22Rv1 (cell line): ENCODE measurements at regions not wholly inside any gene's neighbourhood (a gene's known extent, or its start where the extent isn't known, plus 50 kb on each side); places are given as distances from the start of the nearest gene placed in this dataset.

Experiments used
- ZFX ChIP-seq: fragments of 450-650 bp; IDR thresholded peaks from 2 replicates; pipeline ENCODE4 v1.6.1; 2017; ENCODE audit warnings: antibody characterized with exemption, borderline replicate concordance
- TF ChIP-seq, protein P1 (sequence below): fragments of 450-650 bp; IDR thresholded peaks from 2 replicates; pipeline ENCODE4 v1.5.1; 2017; ENCODE audit warnings: mild to moderate bottlenecking

DNA sequence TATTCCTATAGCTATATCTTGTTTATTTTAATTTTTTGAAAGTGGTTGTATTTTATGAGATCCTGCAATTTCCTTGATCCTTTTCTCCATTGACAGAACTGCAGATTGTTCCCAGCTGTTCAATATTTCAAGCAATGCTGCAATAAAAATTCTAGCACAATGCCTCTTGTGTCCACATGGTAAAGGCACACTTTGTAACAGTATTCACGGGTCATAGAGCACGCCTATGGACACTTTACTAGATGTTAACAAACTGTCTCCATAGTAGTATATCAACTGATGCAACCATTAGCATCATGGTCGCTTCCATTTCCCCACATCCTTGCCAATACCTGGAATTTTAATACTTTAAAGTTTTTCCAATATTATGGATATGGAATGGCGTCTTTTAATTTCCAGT lies 123.9 kb upstream of the FZD8 start:
- TF ChIP-seq, protein P1, sequence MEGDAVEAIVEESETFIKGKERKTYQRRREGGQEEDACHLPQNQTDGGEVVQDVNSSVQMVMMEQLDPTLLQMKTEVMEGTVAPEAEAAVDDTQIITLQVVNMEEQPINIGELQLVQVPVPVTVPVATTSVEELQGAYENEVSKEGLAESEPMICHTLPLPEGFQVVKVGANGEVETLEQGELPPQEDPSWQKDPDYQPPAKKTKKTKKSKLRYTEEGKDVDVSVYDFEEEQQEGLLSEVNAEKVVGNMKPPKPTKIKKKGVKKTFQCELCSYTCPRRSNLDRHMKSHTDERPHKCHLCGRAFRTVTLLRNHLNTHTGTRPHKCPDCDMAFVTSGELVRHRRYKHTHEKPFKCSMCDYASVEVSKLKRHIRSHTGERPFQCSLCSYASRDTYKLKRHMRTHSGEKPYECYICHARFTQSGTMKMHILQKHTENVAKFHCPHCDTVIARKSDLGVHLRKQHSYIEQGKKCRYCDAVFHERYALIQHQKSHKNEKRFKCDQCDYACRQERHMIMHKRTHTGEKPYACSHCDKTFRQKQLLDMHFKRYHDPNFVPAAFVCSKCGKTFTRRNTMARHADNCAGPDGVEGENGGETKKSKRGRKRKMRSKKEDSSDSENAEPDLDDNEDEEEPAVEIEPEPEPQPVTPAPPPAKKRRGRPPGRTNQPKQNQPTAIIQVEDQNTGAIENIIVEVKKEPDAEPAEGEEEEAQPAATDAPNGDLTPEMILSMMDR, result no peak
- TF ChIP-seq ZFX, result no peak
